Stomach (tissue), 8 donors: ENCODE measurements at regions not wholly inside any gene's neighbourhood (a gene's known extent, or its start where the extent isn't known, plus 50 kb on each side); places are given as distances from the start of the nearest gene placed in this dataset.

Source experiments
- DNase-seq, 2 donors: peaks; one replicate each; pipeline versions ENCODE4 v3.0.0 to v3.0.0-alpha.2; 2013 to 2019
- H3K27ac ChIP-seq, 5 donors: fragments of 200-600 bp in 4 of 5; sonication (generic) in 4 of 5; one replicate each; pipeline ENCODE4 v1.5.1; 2013 to 2019; ENCODE audit warnings: mild to moderate bottlenecking in 1 of 5, moderate library complexity in 1 of 5
- H3K27me3 ChIP-seq, 3 donors: fragments of 200-600 bp; sonication (generic); one replicate each; pipeline ENCODE4 v1.5.1; 2017 to 2019; ENCODE audit warnings: mixed run types in 1 of 3
- H3K36me3 ChIP-seq, 4 donors: fragments of 200-600 bp; sonication (generic); 1 replicate in 3 of 4; 2 replicates in 1 of 4; pipeline ENCODE4 v1.5.1; 2016 to 2019
- H3K4me1 ChIP-seq, 4 donors: fragments of 200-600 bp; sonication (generic); one replicate each; pipeline ENCODE4 v1.5.1; 2016 to 2019
- H3K4me3 ChIP-seq, 4 donors: fragments of 200-600 bp; sonication (generic) in 3 of 4; one replicate each; pipeline ENCODE4 v1.5.1; 2016 to 2019; ENCODE audit warnings: mild to moderate bottlenecking in 1 of 4
- H3K9me3 ChIP-seq, 4 donors: fragments of 200-600 bp; sonication (generic); one replicate each; pipeline ENCODE4 v1.5.1; 2016 to 2019
- EP300 ChIP-seq: sonication (generic); formaldehyde crosslinking; IDR thresholded peaks from one replicate; pipeline ENCODE4 v1.6.1; 2017; ENCODE audit warnings: antibody characterized with exemption
- POLR2A ChIP-seq, 4 donors: fragments of 450-650 bp; IDR thresholded peaks; one replicate each; pipeline ENCODE4 v1.6.1; 2016; ENCODE audit warnings: antibody characterized with exemption in 4 of 4, control low read depth in 2 of 4, mild to moderate bottlenecking in 1 of 4, moderate library complexity in 1 of 4
- POLR2AphosphoS5 ChIP-seq, 3 donors: sonication (generic); formaldehyde crosslinking; IDR thresholded peaks; one replicate each; pipeline ENCODE4 v1.6.1; 2016; ENCODE audit warnings: antibody characterized with exemption in 3 of 3
- WGBS, 5 donors: extraction: QIAGEN DNeasy Blood & Tissue Kit in 3 of 5; methylation state at CpG; one replicate each; pipeline versions ENCODE4 v1.1.5 to v1.1.7; 2013 to 2018; 5-methylcytosine and 5-hydroxymethylcytosine counted together
- intact Hi-C: fragments of 100-400 bp; cut with DNase I; formaldehyde crosslinking; loops from one replicate; pipeline ENCODE4 v1.15.1; 2023; ENCODE audit warnings: low total_unique reads
- TF ChIP-seq, protein P1 (sequence below), 7 experiments: fragments of 450-650 bp in 4 of 7; fragments of 200-600 bp in 3 of 7; sonication (generic) in 3 of 7; IDR thresholded peaks; one replicate each; pipeline ENCODE4 v1.5.1; 2016 to 2019; ENCODE audit warnings: antibody characterized with exemption in 7 of 7, control low read depth in 2 of 7, mild to moderate bottlenecking in 1 of 7
- donor health status: healthy with polysubstance abuse.
- donor health status: Bipolar disorder and iron deficiency.
- donor health status: healthy.

DNA sequence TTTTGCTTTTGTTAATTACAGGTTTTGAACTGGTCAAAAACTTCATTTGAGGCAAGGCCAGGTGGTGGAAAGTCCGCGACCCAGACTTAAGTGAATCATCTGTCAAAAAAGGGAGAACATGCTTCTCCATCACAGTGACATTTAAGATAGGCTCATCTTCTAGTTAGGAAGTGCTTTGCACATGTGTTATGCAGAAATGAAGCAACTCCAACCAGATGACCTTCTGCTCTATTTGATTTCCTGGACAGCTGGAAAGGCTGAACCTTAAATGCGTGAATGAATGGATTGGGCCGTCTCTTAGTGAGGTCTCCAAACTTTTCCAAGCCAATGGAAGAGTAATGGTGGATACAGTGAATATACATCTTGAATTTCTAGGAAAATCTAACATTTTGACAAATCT is 101.6 kb upstream of the FAM13C start:
- DNase-seq: no peak
- Histone ChIP-seq H3K27me3 (no peaks in the 10 kb centered on the region), H3K36me3 (no peaks in the 10 kb centered on the region), H3K4me1 (no peaks in the 10 kb centered on the region), H3K9me3 (peaks cover 0 to under 1% (median 0%) of the 10 kb centered on the region in 4 donors), H3K4me3 (no peak overlapping the region), H3K27ac (no peak overlapping the region)
- WGBS, 5 donors: 83 to 91% (median 88%) methylated on average over 4 of the region's 4 CpGs
- intact Hi-C loops: no loop called here
- TF ChIP-seq EP300: no peak

- Histone ChIP-seq H3K4me1 (no peaks in the 10 kb centered on the region), H3K27me3 (no peaks in the 10 kb centered on the region), H3K9me3 (no peaks in the 10 kb centered on the region), H3K36me3 (no peaks in the 10 kb centered on the region), H3K27ac (no peak overlapping the region), H3K4me3 (no peak overlapping the region)
- 55 to 79% (median 72%) methylated on average over 3 of the region's 3 CpGs for WGBS, 5 donors
- intact Hi-C loops: no loop called here
- DNase-seq: no peak
- TF ChIP-seq, protein P1, sequence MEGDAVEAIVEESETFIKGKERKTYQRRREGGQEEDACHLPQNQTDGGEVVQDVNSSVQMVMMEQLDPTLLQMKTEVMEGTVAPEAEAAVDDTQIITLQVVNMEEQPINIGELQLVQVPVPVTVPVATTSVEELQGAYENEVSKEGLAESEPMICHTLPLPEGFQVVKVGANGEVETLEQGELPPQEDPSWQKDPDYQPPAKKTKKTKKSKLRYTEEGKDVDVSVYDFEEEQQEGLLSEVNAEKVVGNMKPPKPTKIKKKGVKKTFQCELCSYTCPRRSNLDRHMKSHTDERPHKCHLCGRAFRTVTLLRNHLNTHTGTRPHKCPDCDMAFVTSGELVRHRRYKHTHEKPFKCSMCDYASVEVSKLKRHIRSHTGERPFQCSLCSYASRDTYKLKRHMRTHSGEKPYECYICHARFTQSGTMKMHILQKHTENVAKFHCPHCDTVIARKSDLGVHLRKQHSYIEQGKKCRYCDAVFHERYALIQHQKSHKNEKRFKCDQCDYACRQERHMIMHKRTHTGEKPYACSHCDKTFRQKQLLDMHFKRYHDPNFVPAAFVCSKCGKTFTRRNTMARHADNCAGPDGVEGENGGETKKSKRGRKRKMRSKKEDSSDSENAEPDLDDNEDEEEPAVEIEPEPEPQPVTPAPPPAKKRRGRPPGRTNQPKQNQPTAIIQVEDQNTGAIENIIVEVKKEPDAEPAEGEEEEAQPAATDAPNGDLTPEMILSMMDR (IDR thresholded peaks at IDR 0.05): no peak
- no peak for TF ChIP-seq POLR2A (IDR thresholded peaks at IDR 0.05)
- TF ChIP-seq EP300: no peak
- TF ChIP-seq POLR2AphosphoS5 (IDR thresholded peaks at IDR 0.05): no peak
Measured at GRCh38 chr10:59460601-59461000, 98.3 kb upstream of the FAM13C start.

DNA sequence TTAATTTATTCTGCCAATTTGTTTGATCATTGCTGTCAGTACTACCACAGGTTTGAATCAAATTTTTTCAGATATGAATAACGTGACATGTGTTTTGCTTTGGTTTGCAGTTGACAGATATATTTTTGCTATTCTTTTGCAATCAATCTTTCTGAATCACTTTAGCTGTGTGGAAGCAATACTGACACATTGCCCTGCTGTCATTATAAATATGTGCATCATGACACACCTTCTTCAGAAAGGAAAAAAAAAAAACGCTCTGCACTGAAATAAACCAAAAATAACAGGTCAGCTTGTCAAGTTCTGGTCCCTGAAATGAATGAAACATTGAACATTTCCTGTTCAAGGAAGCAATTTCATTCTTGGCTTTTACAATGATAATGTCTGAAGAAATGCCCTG is 93.8 kb upstream of the FAM13C start:
- no peak overlapping the region for H3K4me3 ChIP-seq
- intact Hi-C loops: no loop called here
- H3K4me1 ChIP-seq: no peaks in the 10 kb centered on the region
- no peaks in the 10 kb centered on the region for H3K27me3 ChIP-seq
- H3K9me3 ChIP-seq: no peaks in the 10 kb centered on the region
- H3K27ac ChIP-seq: no peak overlapping the region
- WGBS, 5 donors: 49 to 64% (median 55%) methylated on average over 2 of the region's 2 CpGs
- TF ChIP-seq POLR2AphosphoS5 (IDR thresholded peaks at IDR 0.05) (no peak), POLR2A (IDR thresholded peaks at IDR 0.05) (no peak), EP300 (no peak)
- TF ChIP-seq, protein P1 (IDR thresholded peaks at IDR 0.05): no peak
- DNase-seq: no peak
- no peaks in the 10 kb centered on the region for H3K36me3 ChIP-seq

- 54 to 70% (median 68%) methylated on average over 5 of the region's 5 CpGs for WGBS, 5 donors
- intact Hi-C loops: no loop called here
Measured at GRCh38 chr10:59454171-59454919, 92.0 kb upstream of the FAM13C start.

GRCh38 chr10:59448616-59449015 is 86.3 kb upstream of the FAM13C start:
- Histone ChIP-seq H3K4me1 (no peaks in the 10 kb centered on the region), H3K4me3 (no peak overlapping the region), H3K27me3 (no peaks in the 10 kb centered on the region), H3K27ac (no peak overlapping the region), H3K36me3 (no peaks in the 10 kb centered on the region), H3K9me3 (no peaks in the 10 kb centered on the region)
- no peak for TF ChIP-seq POLR2A (IDR thresholded peaks at IDR 0.05)
- TF ChIP-seq, protein P1 (IDR thresholded peaks at IDR 0.05): no peak
- TF ChIP-seq EP300: no peak
- TF ChIP-seq POLR2AphosphoS5 (IDR thresholded peaks at IDR 0.05): no peak
- no peak for DNase-seq
- intact Hi-C loops: no loop called here
- 71 to 98% (median 97%) methylated on average over 1 of the region's 1 CpG for WGBS, 5 donors

More at GRCh38 chr10:59454171-59454919, 92.0 kb upstream of the FAM13C start:
- H3K4me1 ChIP-seq: no peaks in the 10 kb centered on the region
- H3K36me3 ChIP-seq: no peaks in the 10 kb centered on the region
- no peak for DNase-seq
- no peak overlapping the region for H3K4me3 ChIP-seq
- no peaks in the 10 kb centered on the region for H3K27me3 ChIP-seq
- H3K27ac ChIP-seq: no peak overlapping the region
- no peaks in the 10 kb centered on the region for H3K9me3 ChIP-seq
- TF ChIP-seq, protein P1 (IDR thresholded peaks at IDR 0.05): no peak
- TF ChIP-seq POLR2A (IDR thresholded peaks at IDR 0.05): no peak
